CD4-positive, alpha-beta T cell (primary cell): ENCODE measurements at regions not wholly inside any gene's neighbourhood (a gene's known extent, or its start where the extent isn't known, plus 50 kb on each side); places are given as distances from the start of the nearest gene placed in this dataset.
"Not testable (repeated sequence)": the region's sequence is repeated elsewhere in the genome, so short reads cannot be mapped to it uniquely, and the experiment has no call there.

Source experiments
- ATAC-seq: fragments of 200-7000 bp; cut with Tn5 transposase; one replicate; pipeline ENCODE4 v1.10.0; 2022; ENCODE audit warnings: mild to moderate bottlenecking; ENCODE audit not compliant: poor library complexity
- CTCF ChIA-PET: fragments of 350-600 bp; sonication (Branson Sonifier 250); formaldehyde crosslinking; loops from one replicate; lab custom pipeline; 2021; ENCODE audit warnings: antibody characterized with exemption, inconsistent platforms; lab: Charles Lee
- POLR2A ChIA-PET: fragments of 350-600 bp; sonication (Branson Sonifier 250); formaldehyde crosslinking; loops from one replicate; lab custom pipeline; 2021; ENCODE audit warnings: antibody characterized with exemption, inconsistent platforms; lab: Charles Lee
- DNase-seq, 14 experiments: peaks; one replicate each; pipeline ENCODE4 v3.0.0-alpha.2; 2013 to 2020; ENCODE audit warnings: mixed read lengths in 2 of 14
- H3K27ac ChIP-seq, 2 donors: one replicate each; pipeline versions ENCODE4 v1.5.1 to v1.7.0; 2013; ENCODE audit warnings: low read length in 2 of 2, low read depth in 1 of 2, mild to moderate bottlenecking in 1 of 2
- H3K27me3 ChIP-seq, 2 experiments: 1 replicate in 1 of 2; 2 replicates in 1 of 2; pipeline versions ENCODE4 v1.6.1 to v1.7.0; 2013; ENCODE audit warnings: low read length in 2 of 2, control low read depth in 1 of 2, mild to moderate bottlenecking in 1 of 2, moderate library complexity in 1 of 2; ENCODE audit not compliant: insufficient read depth in 2 of 2, control insufficient read depth in 1 of 2
- H3K36me3 ChIP-seq: one replicate; pipeline ENCODE4 v1.6.1; 2013; ENCODE audit warnings: low read length, control low read depth; ENCODE audit not compliant: insufficient read depth
- H3K4me1 ChIP-seq: one replicate; pipeline ENCODE4 v1.6.1; 2013; ENCODE audit warnings: low read length, control low read depth; ENCODE audit not compliant: insufficient read depth
- H3K4me3 ChIP-seq: one replicate; pipeline ENCODE4 v1.5.1; 2013; ENCODE audit warnings: mild to moderate bottlenecking, low read length, moderate library complexity
- H3K9me3 ChIP-seq, 2 experiments: 1 replicate in 1 of 2; 2 replicates in 1 of 2; pipeline versions ENCODE4 v1.6.1 to v1.7.0; 2013; ENCODE audit warnings: low read length in 2 of 2, mild to moderate bottlenecking in 2 of 2, control low read depth in 1 of 2, moderate library complexity in 1 of 2; ENCODE audit not compliant: control insufficient read depth in 1 of 2, insufficient read depth in 1 of 2
- H3K27ac Mint-ChIP-seq: one replicate; pipeline ENCODE4 v1.8.0; 2020; ENCODE audit warnings: mixed read lengths
- H3K27me3 Mint-ChIP-seq: one replicate; pipeline ENCODE4 v1.8.0; 2021; ENCODE audit warnings: mixed read lengths
- H3K36me3 Mint-ChIP-seq: one replicate; pipeline ENCODE4 v1.8.0; 2021; ENCODE audit warnings: low read depth, mixed read lengths
- H3K4me1 Mint-ChIP-seq: one replicate; pipeline ENCODE4 v1.8.0; 2021; ENCODE audit warnings: low read depth, mixed read lengths
- H3K4me3 Mint-ChIP-seq: one replicate; pipeline ENCODE4 v1.8.0; 2020; ENCODE audit warnings: mild to moderate bottlenecking, mixed read lengths
- H3K9me3 Mint-ChIP-seq: one replicate; pipeline ENCODE4 v1.8.0; 2020; ENCODE audit warnings: mixed read lengths
- intact Hi-C, 2 experiments: fragments of 100-400 bp; cut with DNase I in 1 of 2; cut with micrococcal nuclease in 1 of 2; formaldehyde crosslinking; loops; one replicate each; pipeline versions ENCODE4 v1.15.1 to v1.9.0; 2023 to 2025; cut with DNase I, micrococcal nuclease

DNA sequence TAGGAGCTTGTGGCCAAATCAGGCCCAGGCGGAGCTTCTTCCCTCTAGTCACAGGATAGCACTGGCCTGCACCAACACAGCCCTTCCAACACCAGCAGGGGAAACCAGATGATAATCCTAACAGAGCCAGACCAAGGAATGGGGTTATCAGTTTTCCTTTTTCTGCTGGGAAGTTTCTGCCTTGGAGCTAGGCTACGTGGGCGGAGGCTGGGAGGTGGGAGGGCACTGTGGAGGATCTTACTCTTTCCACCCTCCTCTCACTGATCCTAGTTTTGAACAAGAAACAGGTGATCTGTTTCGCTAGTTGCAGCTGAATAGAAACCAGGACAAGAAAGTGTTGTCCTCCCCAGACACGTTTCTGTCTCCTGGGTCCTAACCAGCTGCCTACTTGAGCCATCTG is 1687.3 kb upstream of the DEFB115 start:
- H3K4me1 Mint-ChIP-seq, intact Hi-C loops, H3K4me3 ChIP-seq, CTCF ChIA-PET, H3K27me3 ChIP-seq, DNase-seq, H3K27ac ChIP-seq, POLR2A ChIA-PET, H3K9me3 Mint-ChIP-seq, H3K27ac Mint-ChIP-seq, ATAC-seq, H3K27me3 Mint-ChIP-seq, H3K4me1 ChIP-seq, H3K36me3 Mint-ChIP-seq, H3K4me3 Mint-ChIP-seq, H3K36me3 ChIP-seq: not testable (repeated sequence)
- H3K9me3 ChIP-seq = peaks cover 0 to 13% of the 10 kb centered on the region in 2 experiments

DNA sequence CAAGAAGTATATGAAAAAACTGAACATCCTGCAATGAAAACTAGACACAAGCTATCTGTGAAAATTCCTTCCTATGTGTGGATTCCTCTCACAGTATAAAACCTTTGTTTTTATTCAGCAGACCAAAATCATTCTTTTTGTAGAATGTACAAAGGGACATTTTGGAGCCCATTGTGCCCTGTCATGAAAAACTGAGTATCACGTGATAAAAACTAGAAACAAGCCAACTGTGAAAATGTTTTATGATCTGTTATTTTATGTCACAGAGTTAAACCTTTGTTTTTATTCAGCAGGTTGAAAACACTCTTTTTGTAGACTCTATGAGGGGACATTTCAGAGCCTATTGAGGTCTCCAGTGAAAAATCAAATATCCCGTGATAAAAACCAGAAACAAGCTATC is 1667.9 kb upstream of the DEFB115 start:
- H3K27ac Mint-ChIP-seq, H3K27me3 ChIP-seq, H3K36me3 Mint-ChIP-seq, H3K9me3 ChIP-seq, H3K4me1 Mint-ChIP-seq, H3K27me3 Mint-ChIP-seq, intact Hi-C loops, DNase-seq, H3K9me3 Mint-ChIP-seq, H3K4me3 ChIP-seq, CTCF ChIA-PET, H3K4me3 Mint-ChIP-seq, H3K27ac ChIP-seq, H3K36me3 ChIP-seq, H3K4me1 ChIP-seq, ATAC-seq, POLR2A ChIA-PET: not testable (repeated sequence)

DNA sequence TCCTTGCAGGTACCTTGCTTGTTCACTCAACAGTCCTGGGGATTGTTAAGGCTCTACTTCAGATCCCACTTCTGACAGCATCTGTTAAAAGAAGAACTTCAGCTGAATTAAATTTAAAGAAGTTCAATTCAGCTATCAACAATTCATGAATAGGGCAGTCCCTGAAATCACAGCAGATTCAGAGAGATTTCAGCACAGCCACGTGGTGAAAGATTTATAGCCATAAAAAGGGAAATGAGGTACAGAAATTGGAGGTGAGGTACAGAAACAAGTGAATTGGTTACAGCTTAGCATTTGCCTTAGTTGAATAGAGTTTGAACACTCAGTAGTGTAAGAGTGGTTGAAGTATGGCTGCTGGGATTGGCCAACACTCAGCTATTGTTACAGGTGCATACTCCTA is 1653.3 kb upstream of the DEFB115 start:
- H3K9me3 Mint-ChIP-seq, ATAC-seq, H3K4me3 Mint-ChIP-seq, H3K27ac ChIP-seq, intact Hi-C loops, H3K4me1 Mint-ChIP-seq, H3K36me3 ChIP-seq, H3K4me3 ChIP-seq, H3K9me3 ChIP-seq, POLR2A ChIA-PET, H3K4me1 ChIP-seq, DNase-seq, H3K27ac Mint-ChIP-seq, H3K27me3 Mint-ChIP-seq, CTCF ChIA-PET, H3K36me3 Mint-ChIP-seq, H3K27me3 ChIP-seq: not testable (repeated sequence)

DNA sequence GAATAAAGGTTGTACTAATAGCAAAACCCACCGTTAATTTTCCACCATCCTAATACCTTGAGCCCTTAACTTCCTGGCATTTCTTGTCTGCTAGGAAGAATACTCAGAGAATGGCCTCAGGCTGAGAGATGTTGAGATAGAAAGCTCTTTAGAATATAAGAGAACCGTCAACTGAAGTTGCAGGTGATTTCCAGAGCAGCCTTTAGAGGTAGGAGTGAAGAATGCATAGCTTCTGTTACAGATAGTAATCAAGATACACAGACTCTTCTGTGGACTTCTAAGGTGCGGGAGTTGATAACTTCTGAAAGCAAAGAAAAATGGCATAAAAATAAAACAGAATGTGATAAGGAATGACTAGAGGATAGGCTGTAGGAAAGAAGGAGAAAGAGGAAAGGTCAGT is 1651.3 kb upstream of the DEFB115 start:
- H3K27me3 Mint-ChIP-seq, H3K4me1 ChIP-seq, intact Hi-C loops, H3K27me3 ChIP-seq, POLR2A ChIA-PET, CTCF ChIA-PET, H3K4me3 Mint-ChIP-seq, H3K9me3 Mint-ChIP-seq, H3K4me3 ChIP-seq, H3K36me3 Mint-ChIP-seq, H3K9me3 ChIP-seq, H3K36me3 ChIP-seq, H3K27ac ChIP-seq, H3K4me1 Mint-ChIP-seq, H3K27ac Mint-ChIP-seq, ATAC-seq, DNase-seq: not testable (repeated sequence)

DNA sequence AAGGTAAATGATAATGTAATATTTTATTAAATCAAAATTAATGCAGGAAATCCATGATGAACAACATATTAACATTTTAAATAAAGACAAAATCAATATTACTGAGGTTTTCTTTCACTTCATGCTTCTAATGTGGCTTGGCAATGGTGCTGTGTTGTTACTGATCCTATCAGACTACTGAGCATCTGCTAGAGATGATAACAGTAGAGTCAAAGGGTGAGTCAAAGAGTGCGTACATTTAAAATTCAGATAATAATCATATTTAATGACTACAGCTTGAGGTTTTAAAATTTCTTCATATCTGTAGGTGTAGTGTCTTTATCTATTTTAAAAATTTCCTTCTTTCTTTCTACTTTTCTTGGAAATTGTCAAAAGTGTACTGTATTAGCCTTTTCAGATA is 1628.1 kb upstream of the DEFB115 start:
- POLR2A ChIA-PET, H3K9me3 ChIP-seq, H3K27ac ChIP-seq, H3K4me3 ChIP-seq, H3K36me3 Mint-ChIP-seq, H3K9me3 Mint-ChIP-seq, H3K27ac Mint-ChIP-seq, H3K27me3 Mint-ChIP-seq, H3K27me3 ChIP-seq, intact Hi-C loops, CTCF ChIA-PET, ATAC-seq, DNase-seq, H3K4me1 Mint-ChIP-seq, H3K4me3 Mint-ChIP-seq, H3K4me1 ChIP-seq, H3K36me3 ChIP-seq: not testable (repeated sequence)
